ENCODE measurements at regions not wholly inside any gene's neighbourhood (a gene's known extent, or its start where the extent isn't known, plus 50 kb on each side); places are given as distances from the start of the nearest gene placed in this dataset.

- Mint-ChIP-seq H3K27me3 (ENCODE audit: low read depth, poor library complexity) (no peaks in the 10 kb centered on the region), H3K36me3 (ENCODE audit: low read depth) (no peaks in the 10 kb centered on the region), H3K9me3 (no peaks in the 10 kb centered on the region), H3K4me1 (peaks cover 5% of the 10 kb centered on the region), H3K27ac (peak overlapping the region; percentile 79), H3K4me3 (no peak overlapping the region)
- TF ChIP-seq, protein P1, sequence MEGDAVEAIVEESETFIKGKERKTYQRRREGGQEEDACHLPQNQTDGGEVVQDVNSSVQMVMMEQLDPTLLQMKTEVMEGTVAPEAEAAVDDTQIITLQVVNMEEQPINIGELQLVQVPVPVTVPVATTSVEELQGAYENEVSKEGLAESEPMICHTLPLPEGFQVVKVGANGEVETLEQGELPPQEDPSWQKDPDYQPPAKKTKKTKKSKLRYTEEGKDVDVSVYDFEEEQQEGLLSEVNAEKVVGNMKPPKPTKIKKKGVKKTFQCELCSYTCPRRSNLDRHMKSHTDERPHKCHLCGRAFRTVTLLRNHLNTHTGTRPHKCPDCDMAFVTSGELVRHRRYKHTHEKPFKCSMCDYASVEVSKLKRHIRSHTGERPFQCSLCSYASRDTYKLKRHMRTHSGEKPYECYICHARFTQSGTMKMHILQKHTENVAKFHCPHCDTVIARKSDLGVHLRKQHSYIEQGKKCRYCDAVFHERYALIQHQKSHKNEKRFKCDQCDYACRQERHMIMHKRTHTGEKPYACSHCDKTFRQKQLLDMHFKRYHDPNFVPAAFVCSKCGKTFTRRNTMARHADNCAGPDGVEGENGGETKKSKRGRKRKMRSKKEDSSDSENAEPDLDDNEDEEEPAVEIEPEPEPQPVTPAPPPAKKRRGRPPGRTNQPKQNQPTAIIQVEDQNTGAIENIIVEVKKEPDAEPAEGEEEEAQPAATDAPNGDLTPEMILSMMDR (IDR thresholded peaks at IDR 0.05), result no peak
- DNase-seq, result no peak
Measured at GRCh38 chr11:38594895-38595294, 1996.9 kb upstream of the RAG2 start.

DNA sequence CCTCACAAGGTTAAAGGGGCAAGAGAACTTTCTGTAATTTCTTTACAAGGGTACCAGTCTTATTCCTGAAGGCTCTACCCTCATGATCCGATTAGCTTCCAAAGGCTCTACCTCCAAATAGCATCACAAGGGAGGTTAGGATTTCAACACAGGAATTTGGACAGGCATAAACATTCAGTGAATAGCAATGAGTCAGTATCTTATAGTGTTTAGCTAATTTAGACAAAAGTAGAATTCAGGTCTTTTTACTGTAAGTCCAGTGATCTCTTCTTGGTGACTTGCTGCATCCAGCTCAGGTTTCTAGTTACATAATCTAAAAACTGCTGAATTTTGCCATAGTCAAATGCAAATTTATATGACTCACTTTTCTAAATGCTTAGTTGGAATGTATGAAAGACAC, 1995.6 kb upstream of the RAG2 start:
- H3K27ac Mint-ChIP-seq, result no peak overlapping the region

DNA sequence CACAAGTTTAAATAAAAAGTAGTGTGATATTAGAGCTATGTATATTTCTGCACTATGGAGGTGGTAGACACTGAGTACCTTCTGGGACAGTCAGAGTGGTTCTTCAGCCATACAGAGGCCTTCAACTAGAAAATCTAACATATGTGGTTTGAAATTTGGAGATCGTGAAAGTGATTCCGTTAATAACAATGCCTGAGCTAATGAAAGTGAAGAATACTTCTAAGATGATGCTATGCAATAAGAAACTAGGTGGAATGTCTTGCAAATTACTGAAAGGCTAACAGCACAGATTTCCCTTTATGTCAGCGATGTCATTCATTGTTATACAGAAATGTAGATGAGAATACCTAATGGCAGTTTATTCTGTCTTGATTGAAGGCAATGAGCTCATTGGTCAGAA, 1984.7 kb upstream of the RAG2 start:
- TF ChIP-seq, protein P1 (IDR thresholded peaks at IDR 0.05), result no peak
- H3K4me3 Mint-ChIP-seq, result no peak overlapping the region
- H3K27me3 Mint-ChIP-seq (ENCODE audit: low read depth, poor library complexity), result no peaks in the 10 kb centered on the region
- no peaks in the 10 kb centered on the region for H3K4me1 Mint-ChIP-seq
- peaks cover 15% of the 10 kb centered on the region for H3K9me3 Mint-ChIP-seq
- H3K27ac Mint-ChIP-seq, result no peak overlapping the region
- DNase-seq, result no peak
- H3K36me3 Mint-ChIP-seq (ENCODE audit: low read depth), result no peaks in the 10 kb centered on the region

More for the DNA sequence above, 1995.6 kb upstream of the RAG2 start:
- H3K4me3 Mint-ChIP-seq, result no peak overlapping the region
- no peak for DNase-seq
- no peaks in the 10 kb centered on the region for H3K9me3 Mint-ChIP-seq
- peaks cover 5% of the 10 kb centered on the region for H3K4me1 Mint-ChIP-seq
- H3K36me3 Mint-ChIP-seq (ENCODE audit: low read depth), result no peaks in the 10 kb centered on the region
- TF ChIP-seq, protein P1 (IDR thresholded peaks at IDR 0.05), result no peak
- H3K27me3 Mint-ChIP-seq (ENCODE audit: low read depth, poor library complexity), result no peaks in the 10 kb centered on the region

GRCh38 chr11:38582151-38582550, 1984.1 kb upstream of the RAG2 start:
- TF ChIP-seq, protein P1 (IDR thresholded peaks at IDR 0.05), result no peak
- H3K27ac Mint-ChIP-seq, result no peak overlapping the region
- no peak for DNase-seq
- H3K9me3 Mint-ChIP-seq, result peaks cover 21% of the 10 kb centered on the region
- no peak overlapping the region for H3K4me3 Mint-ChIP-seq
- H3K4me1 Mint-ChIP-seq, result no peaks in the 10 kb centered on the region
- no peaks in the 10 kb centered on the region for H3K27me3 Mint-ChIP-seq (ENCODE audit: low read depth, poor library complexity)
- H3K36me3 Mint-ChIP-seq (ENCODE audit: low read depth), result no peaks in the 10 kb centered on the region

DNA sequence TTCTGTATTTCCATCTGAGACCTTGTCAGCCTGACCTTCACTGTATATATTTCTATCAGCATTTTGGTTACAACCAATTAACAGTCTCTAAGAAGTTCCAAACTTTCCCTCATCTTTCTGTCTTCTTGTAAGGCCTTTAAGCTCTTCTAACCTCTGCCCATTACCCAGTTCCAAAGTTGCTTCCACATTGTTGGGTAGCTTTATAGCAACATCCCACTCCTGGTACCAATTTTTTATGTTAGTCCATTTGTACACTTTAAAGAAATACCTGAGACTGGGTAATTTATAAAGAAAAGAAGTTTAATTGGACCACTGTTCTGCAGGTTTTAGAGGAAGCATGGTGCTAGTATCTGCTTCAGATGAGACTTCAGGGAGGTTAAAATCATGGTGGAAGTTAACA, 1979.7 kb upstream of the RAG2 start:
- Mint-ChIP-seq H3K36me3 (ENCODE audit: low read depth) (no peaks in the 10 kb centered on the region), H3K27me3 (ENCODE audit: low read depth, poor library complexity) (no peaks in the 10 kb centered on the region), H3K9me3 (peaks cover 24% of the 10 kb centered on the region), H3K4me1 (no peaks in the 10 kb centered on the region), H3K4me3 (no peak overlapping the region), H3K27ac (no peak overlapping the region)
- TF ChIP-seq, protein P1 (IDR thresholded peaks at IDR 0.05), result no peak
- DNase-seq, result no peak

- Mint-ChIP-seq H3K4me1 (no peaks in the 10 kb centered on the region), H3K27ac (no peak overlapping the region), H3K4me3 (no peak overlapping the region), H3K27me3 (ENCODE audit: low read depth, poor library complexity) (no peaks in the 10 kb centered on the region), H3K9me3 (no peaks in the 10 kb centered on the region), H3K36me3 (ENCODE audit: low read depth) (no peaks in the 10 kb centered on the region)
- DNase-seq, result no peak
- TF ChIP-seq, protein P1 (IDR thresholded peaks at IDR 0.05), result no peak
Measured at GRCh38 chr11:38562562-38562961, 1964.5 kb upstream of the RAG2 start.
